Body of pancreas (tissue), 4 donors: ENCODE measurements at regions not wholly inside any gene's neighbourhood (a gene's known extent, or its start where the extent isn't known, plus 50 kb on each side); places are given as distances from the start of the nearest gene placed in this dataset.

Source experiments
- ATAC-seq: fragments of 150-250 bp; one replicate; pipeline ENCODE4 v1.9.1; 2016
- DNase-seq, 4 donors: peaks; one replicate each; pipeline ENCODE4 v3.0.0-alpha.2; 2019
- H3K27ac ChIP-seq, 4 donors: fragments of 200-600 bp; sonication (generic); 1 replicate in 3 of 4; 2 replicates in 1 of 4; pipeline versions ENCODE4 v1.5.1 to v1.6.1; 2016 to 2019; ENCODE audit warnings: mild to moderate bottlenecking in 1 of 4, mixed read lengths in 1 of 4, moderate library complexity in 1 of 4
- H3K27me3 ChIP-seq, 2 donors: fragments of 200-600 bp; sonication (generic); one replicate each; pipeline ENCODE4 v1.6.0; 2016; ENCODE audit warnings: mild to moderate bottlenecking in 1 of 2
- H3K36me3 ChIP-seq, 2 donors: fragments of 200-600 bp; sonication (generic); replicated peaks in 1 of 2; 2 replicates each; pipeline ENCODE4 v1.5.1; 2016; ENCODE audit warnings: low read depth in 2 of 2; ENCODE audit not compliant: insufficient read depth in 1 of 2
- H3K4me1 ChIP-seq: fragments of 200-600 bp; sonication (generic); one replicate; pipeline ENCODE4 v1.6.0; 2016
- H3K4me3 ChIP-seq, 2 donors: fragments of 200-600 bp; sonication (generic); 1 replicate in 1 of 2; 2 replicates in 1 of 2; pipeline ENCODE4 v1.5.1; 2016 to 2019
- H3K9me3 ChIP-seq, 3 donors: fragments of 200-600 bp; sonication (generic); 1 replicate in 2 of 3; 2 replicates in 1 of 3; pipeline ENCODE4 v1.5.1; 2016
- CTCF ChIP-seq, 7 experiments: fragments of 450-650 bp in 4 of 7; fragments of 200-600 bp in 3 of 7; sonication (generic) in 3 of 7; IDR thresholded peaks; one replicate each; pipeline ENCODE4 v1.5.1; 2016 to 2019; ENCODE audit warnings: antibody characterized with exemption in 7 of 7
- POLR2A ChIP-seq, 3 donors: fragments of 450-650 bp; IDR thresholded peaks; one replicate each; pipeline ENCODE4 v1.6.1; 2016; ENCODE audit warnings: antibody characterized with exemption in 3 of 3, mild to moderate bottlenecking in 2 of 3
- WGBS, 2 donors: methylation state at CpG; one replicate each; pipeline ENCODE4 v1.1.5; 2017; 5-methylcytosine and 5-hydroxymethylcytosine counted together
- intact Hi-C: fragments of 100-400 bp; cut with DNase I; formaldehyde crosslinking; loops from one replicate; pipeline ENCODE4 v1.15.1; 2023

GRCh38 chr14:48096897-48097296 is 421.5 kb upstream of the MDGA2 start:
- Histone ChIP-seq H3K4me1 (no peaks in the 10 kb centered on the region), H3K4me3 (no peak overlapping the region), H3K36me3 (no peaks in the 10 kb centered on the region), H3K27me3 (no peaks in the 10 kb centered on the region), H3K9me3 (no peaks in the 10 kb centered on the region), H3K27ac (no peak overlapping the region)
- no peak for ATAC-seq
- TF ChIP-seq POLR2A (IDR thresholded peaks at IDR 0.05): no peak
- no peak for TF ChIP-seq CTCF (IDR thresholded peaks at IDR 0.05)
- 48 to 51% methylated on average over 2 of the region's 2 CpGs for WGBS, 2 donors
- no peak for DNase-seq
- intact Hi-C loops: no loop called here

GRCh38 chr14:48086516-48086915 is 411.1 kb upstream of the MDGA2 start:
- ATAC-seq: no peak
- Histone ChIP-seq H3K9me3 (no peaks in the 10 kb centered on the region), H3K4me1 (no peaks in the 10 kb centered on the region), H3K36me3 (no peaks in the 10 kb centered on the region), H3K27me3 (no peaks in the 10 kb centered on the region), H3K4me3 (no peak overlapping the region), H3K27ac (no peak overlapping the region)
- TF ChIP-seq POLR2A (IDR thresholded peaks at IDR 0.05) (no peak), CTCF (IDR thresholded peaks at IDR 0.05) (no peak)
- DNase-seq: no peak
- WGBS, 2 donors: 43 to 64% methylated on average over 1 of the region's 1 CpG
- intact Hi-C loops: no loop called here

GRCh38 chr14:48075487-48075886 is 400.1 kb upstream of the MDGA2 start:
- no peaks in the 10 kb centered on the region for H3K27me3 ChIP-seq

GRCh38 chr14:48052973-48053372 is 377.6 kb upstream of the MDGA2 start:
- Histone ChIP-seq H3K4me3 (no peak overlapping the region), H3K4me1 (no peaks in the 10 kb centered on the region), H3K9me3 (no peaks in the 10 kb centered on the region), H3K27me3 (no peaks in the 10 kb centered on the region), H3K36me3 (no peaks in the 10 kb centered on the region), H3K27ac (no peak overlapping the region)
- WGBS, 2 donors: 6 to 9% methylated on average over 1 of the region's 1 CpG
- ATAC-seq (no peak), DNase-seq (no peak)
- intact Hi-C loops: no loop called here
- TF ChIP-seq CTCF (IDR thresholded peaks at IDR 0.05) (no peak), POLR2A (IDR thresholded peaks at IDR 0.05) (no peak)

More at GRCh38 chr14:48075487-48075886, 400.1 kb upstream of the MDGA2 start:
- ATAC-seq (no peak), DNase-seq (no peak)
- Histone ChIP-seq H3K9me3 (no peaks in the 10 kb centered on the region), H3K4me3 (no peak overlapping the region), H3K27ac (no peak overlapping the region), H3K36me3 (no peaks in the 10 kb centered on the region), H3K4me1 (no peaks in the 10 kb centered on the region)
- WGBS, 2 donors: 47 to 50% methylated on average over 1 of the region's 1 CpG
- TF ChIP-seq CTCF (IDR thresholded peaks at IDR 0.05): no peak
- no peak for TF ChIP-seq POLR2A (IDR thresholded peaks at IDR 0.05)
- intact Hi-C loops: no loop called here

DNA sequence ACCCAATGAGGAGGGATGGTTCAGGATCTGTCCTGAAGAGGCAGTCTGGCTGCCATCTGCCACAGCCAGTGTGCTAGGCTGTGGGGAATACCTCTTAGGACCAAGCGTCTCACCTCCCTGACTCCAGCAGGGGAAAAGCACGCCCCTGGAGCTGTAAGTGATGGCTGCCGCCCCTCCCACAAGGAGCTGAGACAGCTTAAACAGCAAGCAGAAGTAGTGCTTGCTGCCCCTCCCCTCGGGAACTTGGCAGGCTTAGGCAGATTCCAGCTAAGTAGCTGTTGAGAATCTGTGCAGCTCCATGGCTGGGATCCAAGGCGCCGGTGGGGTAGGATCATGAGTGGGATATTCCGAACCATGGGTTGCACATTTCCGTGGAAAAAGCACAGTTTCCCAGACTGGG is 360.4 kb upstream of the MDGA2 start:
- Histone ChIP-seq H3K4me3 (no peak overlapping the region), H3K9me3 (no peaks in the 10 kb centered on the region), H3K27ac (no peak overlapping the region), H3K27me3 (no peaks in the 10 kb centered on the region), H3K36me3 (no peaks in the 10 kb centered on the region), H3K4me1 (no peaks in the 10 kb centered on the region)
- no peak for ATAC-seq
- intact Hi-C loops: no loop called here
- 70 to 78% methylated on average over 5 to 8 of the region's 8 CpGs for WGBS, 2 donors
- TF ChIP-seq CTCF (IDR thresholded peaks at IDR 0.05): no peak
- no peak for TF ChIP-seq POLR2A (IDR thresholded peaks at IDR 0.05)
- no peak for DNase-seq
